Smooth muscle cell (in vitro differentiated cells): ENCODE measurements at regions not wholly inside any gene's neighbourhood (a gene's known extent, or its start where the extent isn't known, plus 50 kb on each side); places are given as distances from the start of the nearest gene placed in this dataset.

Source experiments
- DNase-seq: peaks from one replicate; lab custom pipeline; 2025; ENCODE audit not compliant: unreplicated experiment; lab: John Stamatoyannopoulos, UW
- H2AFZ ChIP-seq: fragments of 200-600 bp; sonication (generic); 2 replicates; pipeline ENCODE4 v1.6.0; 2016; ENCODE audit warnings: antibody characterized with exemption, low read depth, mild to moderate bottlenecking
- H3F3A ChIP-seq: fragments of 200-600 bp; sonication (generic); 2 replicates; pipeline ENCODE4 v1.6.0; 2017; ENCODE audit warnings: antibody characterized with exemption, low read depth
- H3K27ac ChIP-seq: fragments of 200-600 bp; sonication (generic); 2 replicates; pipeline ENCODE4 v1.5.1; 2016; ENCODE audit warnings: low read depth, mild to moderate bottlenecking
- H3K27me3 ChIP-seq: fragments of 200-600 bp; sonication (generic); 2 replicates; pipeline ENCODE4 v1.6.1; 2016; ENCODE audit warnings: low read depth, mild to moderate bottlenecking
- H3K36me3 ChIP-seq: fragments of 200-600 bp; sonication (generic); 2 replicates; pipeline ENCODE4 v1.5.1; 2016; ENCODE audit warnings: low read depth
- H3K4me1 ChIP-seq: fragments of 200-600 bp; sonication (generic); 2 replicates; pipeline ENCODE4 v1.5.1; 2016; ENCODE audit warnings: low read depth
- H3K4me2 ChIP-seq: fragments of 200-600 bp; sonication (generic); 2 replicates; pipeline ENCODE4 v1.6.0; 2016; ENCODE audit warnings: mild to moderate bottlenecking
- H3K4me3 ChIP-seq: fragments of 200-600 bp; sonication (generic); 2 replicates; pipeline ENCODE4 v1.5.1; 2016; ENCODE audit warnings: mild to moderate bottlenecking
- H3K79me2 ChIP-seq: fragments of 200-600 bp; sonication (generic); 2 replicates; pipeline ENCODE4 v1.6.0; 2016; ENCODE audit warnings: low read depth, mild to moderate bottlenecking
- H3K9ac ChIP-seq: fragments of 200-600 bp; sonication (generic); 2 replicates; pipeline ENCODE4 v1.6.0; 2016; ENCODE audit warnings: low read depth
- H3K9me3 ChIP-seq: fragments of 200-600 bp; sonication (generic); replicated peaks from 2 replicates; pipeline ENCODE4 v1.5.1; 2016; ENCODE audit warnings: low read depth
- H4K20me1 ChIP-seq: fragments of 200-600 bp; sonication (generic); 2 replicates; pipeline ENCODE4 v1.6.0; 2016; ENCODE audit warnings: low read depth
- WGBS: methylation state at CpG from one replicate; pipeline ENCODE4 v1.1.7; 2016; ENCODE audit warnings: low lambda C conversion rate; 5-methylcytosine and 5-hydroxymethylcytosine counted together
- TF ChIP-seq, protein P1 (sequence below): fragments of 200-600 bp; sonication (generic); IDR thresholded peaks from 2 replicates; pipeline ENCODE4 v1.5.1; 2017; ENCODE audit warnings: borderline replicate concordance, mild to moderate bottlenecking, antibody characterized with exemption; ENCODE audit not compliant: insufficient read depth, poor library complexity, severe bottlenecking

DNA sequence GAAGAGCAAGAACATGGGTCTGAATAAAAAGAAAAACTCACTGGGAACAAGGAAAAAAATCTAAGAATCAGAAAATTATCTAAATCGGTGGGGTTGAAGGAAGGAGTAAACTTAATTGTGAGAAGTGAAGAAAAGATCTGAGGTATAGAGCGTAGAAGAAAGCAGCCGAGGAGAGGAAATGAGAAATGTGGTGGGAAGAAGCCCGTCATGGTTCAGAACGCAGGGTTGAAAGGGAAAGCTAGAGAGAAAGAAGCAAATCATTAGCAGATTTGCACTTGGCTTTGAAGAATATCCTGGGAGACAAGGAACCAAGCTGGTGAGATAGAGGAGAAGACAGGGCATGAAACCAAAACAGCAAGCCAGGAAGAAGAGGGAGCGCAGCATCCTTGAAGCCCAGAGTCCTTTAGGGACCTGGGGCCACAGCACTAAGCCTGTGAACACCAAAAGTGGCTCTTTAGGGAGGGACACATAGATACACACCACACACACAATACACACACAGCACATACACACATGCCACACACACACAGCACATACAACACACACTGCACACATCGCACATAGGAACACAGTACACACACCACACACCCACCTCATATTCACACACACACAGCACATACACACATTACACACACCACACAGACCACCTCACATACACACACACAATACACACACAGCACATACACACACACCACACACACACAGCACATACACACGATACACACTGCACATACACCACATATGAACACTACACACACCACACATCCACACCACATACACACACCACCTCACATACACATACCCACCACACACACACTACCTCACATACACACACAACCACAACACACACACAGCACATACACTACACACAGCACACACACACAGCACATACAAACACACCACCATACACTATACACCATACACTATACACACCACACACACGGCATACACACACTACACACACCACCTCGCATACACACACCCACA, 274.6 kb downstream of the ETAA1 start:
- TF ChIP-seq, protein P1, sequence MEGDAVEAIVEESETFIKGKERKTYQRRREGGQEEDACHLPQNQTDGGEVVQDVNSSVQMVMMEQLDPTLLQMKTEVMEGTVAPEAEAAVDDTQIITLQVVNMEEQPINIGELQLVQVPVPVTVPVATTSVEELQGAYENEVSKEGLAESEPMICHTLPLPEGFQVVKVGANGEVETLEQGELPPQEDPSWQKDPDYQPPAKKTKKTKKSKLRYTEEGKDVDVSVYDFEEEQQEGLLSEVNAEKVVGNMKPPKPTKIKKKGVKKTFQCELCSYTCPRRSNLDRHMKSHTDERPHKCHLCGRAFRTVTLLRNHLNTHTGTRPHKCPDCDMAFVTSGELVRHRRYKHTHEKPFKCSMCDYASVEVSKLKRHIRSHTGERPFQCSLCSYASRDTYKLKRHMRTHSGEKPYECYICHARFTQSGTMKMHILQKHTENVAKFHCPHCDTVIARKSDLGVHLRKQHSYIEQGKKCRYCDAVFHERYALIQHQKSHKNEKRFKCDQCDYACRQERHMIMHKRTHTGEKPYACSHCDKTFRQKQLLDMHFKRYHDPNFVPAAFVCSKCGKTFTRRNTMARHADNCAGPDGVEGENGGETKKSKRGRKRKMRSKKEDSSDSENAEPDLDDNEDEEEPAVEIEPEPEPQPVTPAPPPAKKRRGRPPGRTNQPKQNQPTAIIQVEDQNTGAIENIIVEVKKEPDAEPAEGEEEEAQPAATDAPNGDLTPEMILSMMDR, result no peak
- no peak overlapping the region for H3K4me2 ChIP-seq
- H3K36me3 ChIP-seq, result no peaks in the 10 kb centered on the region
- no peaks in the 10 kb centered on the region for H3K9me3 ChIP-seq
- no peak overlapping the region for H3K4me3 ChIP-seq
- DNase-seq, result no peak
- no peaks in the 10 kb centered on the region for H3K79me2 ChIP-seq
- H3K4me1 ChIP-seq, result no peaks in the 10 kb centered on the region
- WGBS, result 94% methylated on average over 7 of the region's 10 CpGs
- no peaks in the 10 kb centered on the region for H4K20me1 ChIP-seq
- no peak overlapping the region for H2AFZ ChIP-seq
- no peaks in the 10 kb centered on the region for H3F3A ChIP-seq
- H3K27me3 ChIP-seq, result no peaks in the 10 kb centered on the region
- H3K27ac ChIP-seq, result no peak overlapping the region
- no peak overlapping the region for H3K9ac ChIP-seq

DNA sequence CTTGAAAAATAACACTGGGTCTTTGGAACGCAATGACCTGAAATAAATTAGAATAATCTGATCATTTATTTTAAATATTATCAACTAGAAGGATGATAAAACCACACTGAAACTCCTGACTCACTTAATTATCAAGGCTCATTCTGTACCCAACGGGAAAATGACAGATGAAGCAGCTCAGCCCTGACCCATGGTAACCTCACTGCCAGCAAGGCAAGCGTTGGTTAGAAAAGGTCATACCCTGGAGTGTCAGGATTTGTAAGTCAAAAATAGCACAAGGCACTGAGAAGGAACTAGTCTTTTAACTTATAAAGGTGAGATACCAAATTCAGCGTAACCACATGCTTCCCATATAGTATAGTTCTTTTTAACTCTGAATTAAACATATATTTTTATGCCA, 277.5 kb downstream of the ETAA1 start:
- H3K27ac ChIP-seq, result no peak overlapping the region
- no peak overlapping the region for H3K4me2 ChIP-seq
- peaks cover 7% of the 10 kb centered on the region for H3K27me3 ChIP-seq
- H4K20me1 ChIP-seq, result no peaks in the 10 kb centered on the region
- H3F3A ChIP-seq, result no peaks in the 10 kb centered on the region
- no peak overlapping the region for H2AFZ ChIP-seq
- no peaks in the 10 kb centered on the region for H3K36me3 ChIP-seq
- no peaks in the 10 kb centered on the region for H3K79me2 ChIP-seq
- TF ChIP-seq, protein P1, result no peak
- H3K9me3 ChIP-seq, result no peaks in the 10 kb centered on the region
- 89% methylated on average over 4 of the region's 4 CpGs for WGBS
- H3K9ac ChIP-seq, result no peak overlapping the region
- no peak for DNase-seq
- no peaks in the 10 kb centered on the region for H3K4me1 ChIP-seq
- no peak overlapping the region for H3K4me3 ChIP-seq

DNA sequence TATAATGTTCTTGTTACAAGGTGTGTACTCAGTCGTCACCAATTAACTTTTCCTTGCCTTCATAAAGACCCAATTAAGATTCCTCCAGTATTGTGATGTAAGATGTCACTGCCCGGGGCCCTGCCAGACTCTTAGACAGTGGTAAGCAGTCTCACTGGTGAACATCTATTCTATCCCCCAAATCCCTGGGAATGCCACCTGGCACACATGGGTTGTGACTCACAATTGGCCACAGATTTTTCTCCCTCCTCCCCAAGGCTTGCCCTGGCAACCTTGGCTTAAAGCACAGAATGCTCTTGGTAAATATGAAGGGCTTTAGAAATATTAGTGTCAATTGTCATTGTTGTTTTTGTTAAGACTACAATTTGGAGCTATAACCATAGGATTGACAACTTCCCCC, 287.9 kb downstream of the ETAA1 start:
- H3K4me1 ChIP-seq, result no peaks in the 10 kb centered on the region
- H4K20me1 ChIP-seq, result no peaks in the 10 kb centered on the region
- no peak for DNase-seq
- 80% methylated on average over 2 of the region's 2 CpGs for WGBS
- no peak overlapping the region for H3K9ac ChIP-seq
- no peak overlapping the region for H3K4me2 ChIP-seq
- TF ChIP-seq, protein P1, result no peak
- H3K9me3 ChIP-seq, result no peaks in the 10 kb centered on the region
- H3F3A ChIP-seq, result no peaks in the 10 kb centered on the region
- H3K79me2 ChIP-seq, result no peaks in the 10 kb centered on the region
- H2AFZ ChIP-seq, result no peak overlapping the region
- no peak overlapping the region for H3K4me3 ChIP-seq
- H3K36me3 ChIP-seq, result no peaks in the 10 kb centered on the region
- H3K27me3 ChIP-seq, result peaks cover 47% of the 10 kb centered on the region
- no peak overlapping the region for H3K27ac ChIP-seq

DNA sequence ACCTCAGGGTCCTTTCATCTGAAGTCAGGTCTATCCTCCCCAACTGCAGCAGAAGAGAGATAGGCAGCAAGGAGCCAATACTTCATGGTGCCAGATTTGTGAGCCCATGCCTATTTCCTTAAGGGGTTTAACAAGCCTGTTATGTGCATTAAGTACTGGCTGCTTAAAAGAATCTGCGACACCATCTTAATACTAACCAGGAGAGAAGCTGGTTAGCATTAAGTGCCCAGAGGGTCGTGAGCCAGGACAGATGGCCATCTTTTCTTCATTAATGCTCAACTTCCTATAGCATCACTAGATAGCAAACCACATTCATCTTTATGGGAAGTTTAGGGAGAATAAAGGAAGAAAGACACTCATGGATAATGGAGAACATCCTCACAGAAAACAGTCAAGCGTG, 289.1 kb downstream of the ETAA1 start:
- H3K36me3 ChIP-seq, result no peaks in the 10 kb centered on the region
- no peak overlapping the region for H3K4me2 ChIP-seq
- no peaks in the 10 kb centered on the region for H3F3A ChIP-seq
- H3K79me2 ChIP-seq, result no peaks in the 10 kb centered on the region
- no peak overlapping the region for H2AFZ ChIP-seq
- H3K27ac ChIP-seq, result no peak overlapping the region
- DNase-seq, result no peak
- WGBS, result 71% methylated on average over 3 of the region's 3 CpGs
- no peak overlapping the region for H3K9ac ChIP-seq
- H3K4me1 ChIP-seq, result no peaks in the 10 kb centered on the region
- TF ChIP-seq, protein P1, result no peak
- peaks cover 54% of the 10 kb centered on the region for H3K27me3 ChIP-seq
- no peaks in the 10 kb centered on the region for H3K9me3 ChIP-seq
- no peak overlapping the region for H3K4me3 ChIP-seq
- no peaks in the 10 kb centered on the region for H4K20me1 ChIP-seq
